ENCODE measurements at regions not wholly inside any gene's neighbourhood (a gene's known extent, or its start where the extent isn't known, plus 50 kb on each side); places are given as distances from the start of the nearest gene placed in this dataset.

GRCh38 chr5:155260798-155261197 is 247.2 kb downstream of the KIF4B start:
- no peaks in the 10 kb centered on the region for H3K79me2 ChIP-seq (ENCODE audit: insufficient read depth, low read length)
- H3K4me2 ChIP-seq (ENCODE audit: low read depth, low read length, poor library complexity, severe bottlenecking), result no peak overlapping the region
- TF ChIP-seq EZH2phosphoT487 (conservative IDR thresholded peaks at IDR 0.05; ENCODE audit: low read length) (no peak), CTCF (IDR thresholded peaks at IDR 0.05; ENCODE audit: insufficient read depth, low read length, poor library complexity, severe bottlenecking) (no peak)
- no peaks in the 10 kb centered on the region for H4K20me1 ChIP-seq (ENCODE audit: low read depth, low read length)
- H3K4me3 ChIP-seq (ENCODE audit: insufficient read depth, low read length, poor library complexity, severe bottlenecking), result no peak overlapping the region
- H2AFZ ChIP-seq (ENCODE audit: low read depth, low read length, severe bottlenecking), result no peak overlapping the region
- no peaks in the 10 kb centered on the region for H3K9me2 ChIP-seq (replicated peaks; ENCODE audit: insufficient read depth, low read length)
- no peak overlapping the region for H3K27ac ChIP-seq (ENCODE audit: low read depth, low read length)
- no peaks in the 10 kb centered on the region for H3K9me3 ChIP-seq (ENCODE audit: insufficient read depth, low read length)
- no peaks in the 10 kb centered on the region for H3F3A ChIP-seq (ENCODE audit: insufficient read depth)
- no peak overlapping the region for H3K9ac ChIP-seq (ENCODE audit: low read length)
- no peaks in the 10 kb centered on the region for H3K36me3 ChIP-seq (ENCODE audit: low read length)
- H3K27me3 ChIP-seq (ENCODE audit: low read length), result no peaks in the 10 kb centered on the region

DNA sequence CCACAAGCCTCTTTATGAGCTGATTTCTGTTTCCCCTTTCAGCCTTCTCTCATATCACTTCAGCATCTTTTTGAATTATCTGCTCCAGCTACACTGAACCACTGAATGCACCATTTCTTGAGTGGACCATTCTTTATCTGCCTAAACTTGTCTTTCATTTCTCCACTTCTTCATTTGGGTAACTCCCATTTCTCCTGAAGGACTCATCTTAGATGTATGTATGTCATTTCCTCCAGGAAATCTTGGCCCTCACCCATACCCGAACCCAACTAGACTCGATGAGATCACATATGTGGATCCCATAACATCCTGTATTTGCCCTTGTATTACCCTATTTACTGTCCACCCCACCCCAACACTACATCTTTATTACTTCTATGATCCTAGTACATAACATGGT is 249.8 kb downstream of the KIF4B start:
- H3K27ac ChIP-seq (ENCODE audit: low read depth, low read length), result no peak overlapping the region
- H4K20me1 ChIP-seq (ENCODE audit: low read depth, low read length), result no peaks in the 10 kb centered on the region
- H3K4me2 ChIP-seq (ENCODE audit: low read depth, low read length, poor library complexity, severe bottlenecking), result no peak overlapping the region
- H3F3A ChIP-seq (ENCODE audit: insufficient read depth), result no peaks in the 10 kb centered on the region
- no peaks in the 10 kb centered on the region for H3K36me3 ChIP-seq (ENCODE audit: low read length)
- H3K4me3 ChIP-seq (ENCODE audit: insufficient read depth, low read length, poor library complexity, severe bottlenecking), result no peak overlapping the region
- H3K9me3 ChIP-seq (ENCODE audit: insufficient read depth, low read length), result no peaks in the 10 kb centered on the region
- H2AFZ ChIP-seq (ENCODE audit: low read depth, low read length, severe bottlenecking), result no peak overlapping the region
- H3K9me2 ChIP-seq (replicated peaks; ENCODE audit: insufficient read depth, low read length), result no peaks in the 10 kb centered on the region
- TF ChIP-seq CTCF (IDR thresholded peaks at IDR 0.05; ENCODE audit: insufficient read depth, low read length, poor library complexity, severe bottlenecking), result no peak
- no peak overlapping the region for H3K9ac ChIP-seq (ENCODE audit: low read length)
- H3K27me3 ChIP-seq (ENCODE audit: low read length), result no peaks in the 10 kb centered on the region
- H3K79me2 ChIP-seq (ENCODE audit: insufficient read depth, low read length), result no peaks in the 10 kb centered on the region

- no peaks in the 10 kb centered on the region for H3K79me2 ChIP-seq (ENCODE audit: insufficient read depth, low read length)
Measured at GRCh38 chr5:155264809-155265208, 251.3 kb downstream of the KIF4B start.

More at GRCh38 chr5:155264809-155265208, 251.3 kb downstream of the KIF4B start:
- TF ChIP-seq CTCF (IDR thresholded peaks at IDR 0.05; ENCODE audit: insufficient read depth, low read length, poor library complexity, severe bottlenecking) (no peak), EZH2phosphoT487 (conservative IDR thresholded peaks at IDR 0.05; ENCODE audit: low read length) (no peak)
- Histone ChIP-seq H3K9me2 (replicated peaks; ENCODE audit: insufficient read depth, low read length) (no peaks in the 10 kb centered on the region), H3K36me3 (ENCODE audit: low read length) (no peaks in the 10 kb centered on the region), H3K27me3 (ENCODE audit: low read length) (no peaks in the 10 kb centered on the region), H3K9ac (ENCODE audit: low read length) (no peak overlapping the region), H3K9me3 (ENCODE audit: insufficient read depth, low read length) (no peaks in the 10 kb centered on the region), H3K27ac (ENCODE audit: low read depth, low read length) (no peak overlapping the region), H3K4me3 (ENCODE audit: insufficient read depth, low read length, poor library complexity, severe bottlenecking) (no peak overlapping the region), H3F3A (ENCODE audit: insufficient read depth) (no peaks in the 10 kb centered on the region), H3K4me2 (ENCODE audit: low read depth, low read length, poor library complexity, severe bottlenecking) (no peak overlapping the region), H2AFZ (ENCODE audit: low read depth, low read length, severe bottlenecking) (no peak overlapping the region), H4K20me1 (ENCODE audit: low read depth, low read length) (no peaks in the 10 kb centered on the region)
